ENCODE measurements at regions not wholly inside any gene's neighbourhood (a gene's known extent, or its start where the extent isn't known, plus 50 kb on each side); places are given as distances from the start of the nearest gene placed in this dataset.
A peak's percentile ranks its signal among the peaks of the same experiment; 100 is the strongest.
"Not testable (repeated sequence)": the region's sequence is repeated elsewhere in the genome, so short reads cannot be mapped to it uniquely, and the experiment has no call there.

DNA sequence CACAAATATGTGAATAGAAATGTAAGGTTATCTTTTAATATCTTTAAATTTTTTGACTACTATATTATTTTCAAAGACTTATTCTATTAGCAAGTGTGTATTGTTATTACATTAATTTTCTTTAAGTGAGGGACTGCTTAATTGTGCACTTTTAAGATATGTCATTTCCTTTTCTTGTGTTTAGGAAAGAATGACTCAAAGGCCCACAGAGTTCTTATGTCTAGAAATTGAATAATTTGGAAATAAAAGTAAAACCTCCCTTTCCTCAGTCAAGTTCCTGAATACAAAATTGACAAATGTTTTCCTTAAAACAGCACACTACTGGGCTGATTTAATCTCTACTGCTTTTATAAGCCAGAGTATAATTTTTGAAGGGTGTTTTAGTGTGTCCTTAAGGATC, 169.7 kb downstream of the TMEM47 start:
- H3K27ac ChIP-seq = no peak overlapping the region
- TF ChIP-seq, protein P1, sequence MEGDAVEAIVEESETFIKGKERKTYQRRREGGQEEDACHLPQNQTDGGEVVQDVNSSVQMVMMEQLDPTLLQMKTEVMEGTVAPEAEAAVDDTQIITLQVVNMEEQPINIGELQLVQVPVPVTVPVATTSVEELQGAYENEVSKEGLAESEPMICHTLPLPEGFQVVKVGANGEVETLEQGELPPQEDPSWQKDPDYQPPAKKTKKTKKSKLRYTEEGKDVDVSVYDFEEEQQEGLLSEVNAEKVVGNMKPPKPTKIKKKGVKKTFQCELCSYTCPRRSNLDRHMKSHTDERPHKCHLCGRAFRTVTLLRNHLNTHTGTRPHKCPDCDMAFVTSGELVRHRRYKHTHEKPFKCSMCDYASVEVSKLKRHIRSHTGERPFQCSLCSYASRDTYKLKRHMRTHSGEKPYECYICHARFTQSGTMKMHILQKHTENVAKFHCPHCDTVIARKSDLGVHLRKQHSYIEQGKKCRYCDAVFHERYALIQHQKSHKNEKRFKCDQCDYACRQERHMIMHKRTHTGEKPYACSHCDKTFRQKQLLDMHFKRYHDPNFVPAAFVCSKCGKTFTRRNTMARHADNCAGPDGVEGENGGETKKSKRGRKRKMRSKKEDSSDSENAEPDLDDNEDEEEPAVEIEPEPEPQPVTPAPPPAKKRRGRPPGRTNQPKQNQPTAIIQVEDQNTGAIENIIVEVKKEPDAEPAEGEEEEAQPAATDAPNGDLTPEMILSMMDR (conservative IDR thresholded peaks at IDR 0.05) = no peak

DNA sequence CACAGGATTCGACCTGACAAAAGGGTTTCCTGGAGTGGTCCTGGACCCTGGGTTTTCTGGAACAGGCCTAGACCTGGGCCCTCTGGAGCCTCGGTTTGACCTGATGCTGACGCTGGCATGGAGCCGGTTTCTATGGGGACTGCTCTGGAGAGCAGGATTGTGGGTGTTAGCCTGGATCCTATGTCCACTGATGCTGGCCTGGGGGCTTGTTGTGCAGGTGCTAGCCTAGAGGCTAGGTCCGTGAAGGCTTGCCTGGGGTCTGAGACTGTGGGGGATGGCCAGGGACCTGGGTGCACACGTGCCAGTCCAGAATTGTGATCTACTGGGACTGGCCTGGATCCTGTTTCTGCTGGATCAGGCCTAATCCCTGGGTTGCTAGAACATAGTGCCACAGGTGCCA, 173.1 kb downstream of the TMEM47 start:
- H3K27ac ChIP-seq = no peak overlapping the region
- TF ChIP-seq, protein P1 (conservative IDR thresholded peaks at IDR 0.05) = no peak

DNA sequence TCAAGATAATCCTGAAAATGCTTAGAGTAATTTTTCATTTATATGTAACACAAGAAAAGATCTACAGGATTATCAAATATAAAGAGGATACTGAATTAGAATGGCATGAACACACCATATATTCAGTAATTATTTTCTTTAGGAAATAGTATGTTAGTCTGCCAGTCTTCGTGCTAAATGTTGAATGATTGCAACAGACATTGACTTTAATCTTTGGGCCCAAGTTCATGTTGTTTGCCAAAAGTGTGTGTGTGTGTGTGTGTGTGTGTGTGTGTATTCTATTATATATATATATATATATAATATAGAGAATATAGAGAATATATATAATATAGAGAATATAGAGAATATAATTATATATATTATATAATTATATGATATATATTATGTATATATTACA, 186.6 kb downstream of the TMEM47 start:
- H3K27ac ChIP-seq = no peak overlapping the region
- TF ChIP-seq, protein P1 (conservative IDR thresholded peaks at IDR 0.05) = no peak

DNA sequence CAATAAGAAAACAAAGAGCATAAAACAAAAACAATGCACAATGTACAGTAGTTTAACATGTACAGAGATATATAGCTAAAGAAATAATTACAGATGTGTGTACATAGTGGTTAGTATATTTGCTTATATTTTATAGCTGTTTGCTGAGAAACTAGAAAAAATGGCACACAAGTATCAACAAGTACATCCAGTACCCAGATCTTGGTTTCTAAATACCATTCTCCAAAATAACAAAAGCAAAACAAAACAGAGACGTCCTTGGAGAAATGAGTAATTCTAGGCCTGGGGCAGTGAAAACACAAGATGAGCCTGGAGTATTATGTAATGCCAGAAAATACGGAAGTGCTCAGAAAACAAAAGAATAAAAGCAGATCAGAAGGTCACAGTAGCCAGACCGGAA, 189.6 kb downstream of the TMEM47 start:
- H3K27ac ChIP-seq = no peak overlapping the region
- TF ChIP-seq, protein P1 (conservative IDR thresholded peaks at IDR 0.05) = no peak

DNA sequence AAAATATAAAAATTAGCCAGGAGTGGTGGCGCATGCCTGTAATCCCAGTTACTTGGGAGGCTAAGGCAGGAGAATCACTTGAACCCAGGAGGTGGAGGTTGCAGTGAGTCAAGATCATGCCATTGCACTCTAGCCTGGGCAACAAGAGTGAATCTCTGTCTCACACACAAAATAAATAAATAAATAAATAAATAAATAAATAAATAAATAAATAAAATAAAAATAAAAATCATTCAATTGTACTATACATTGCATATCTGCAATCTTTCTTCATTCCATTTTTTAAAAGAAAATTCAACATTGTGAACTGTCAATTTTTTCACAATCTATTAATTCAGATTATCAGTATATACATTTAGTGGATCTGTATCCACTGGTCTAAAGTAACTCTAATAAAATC, 193.9 kb downstream of the TMEM47 start:
- not testable (repeated sequence) for H3K27ac ChIP-seq

DNA sequence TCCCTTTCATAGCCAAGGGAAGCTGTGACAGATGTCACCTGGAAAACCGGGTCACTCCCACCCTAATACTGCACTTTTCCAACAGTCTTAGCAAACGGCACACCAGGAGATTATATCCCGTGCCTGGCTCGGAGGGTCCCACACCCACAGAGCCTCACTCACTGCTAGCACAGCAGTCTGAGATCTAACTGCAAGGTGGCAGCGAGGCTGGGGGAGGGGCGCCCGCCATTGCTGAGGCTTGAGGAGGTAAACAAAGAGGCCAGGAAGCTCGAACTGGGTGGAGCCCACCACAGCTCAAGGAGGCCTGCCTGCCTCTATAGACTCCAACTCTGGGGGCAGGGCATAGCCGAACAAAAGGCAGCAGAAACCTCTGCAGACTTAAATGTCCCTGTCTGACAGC, 199.2 kb downstream of the TMEM47 start:
- not testable (repeated sequence) for H3K27ac ChIP-seq

DNA sequence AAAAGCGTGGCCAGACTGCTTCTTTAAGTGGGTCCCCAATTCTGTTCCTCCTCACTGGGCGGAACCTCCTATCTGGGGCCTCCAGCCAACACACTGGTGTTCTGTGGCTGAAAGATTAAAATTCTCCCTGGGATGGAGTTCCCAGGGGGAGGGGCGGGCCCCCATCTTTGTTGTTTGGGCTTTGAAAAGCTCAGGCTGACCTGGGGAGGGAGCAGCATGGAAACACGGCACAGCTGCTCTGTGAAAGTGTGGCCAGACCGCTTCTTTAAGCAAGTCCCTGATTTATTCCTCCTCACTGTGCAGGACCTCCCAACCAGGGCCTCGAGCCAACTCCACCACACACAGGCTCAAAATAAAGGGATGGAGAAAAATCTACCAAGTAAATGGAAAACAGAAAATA, 219.5 kb downstream of the TMEM47 start:
- no peak overlapping the region for H3K27ac ChIP-seq
- TF ChIP-seq, protein P1 (conservative IDR thresholded peaks at IDR 0.05) = no peak

DNA sequence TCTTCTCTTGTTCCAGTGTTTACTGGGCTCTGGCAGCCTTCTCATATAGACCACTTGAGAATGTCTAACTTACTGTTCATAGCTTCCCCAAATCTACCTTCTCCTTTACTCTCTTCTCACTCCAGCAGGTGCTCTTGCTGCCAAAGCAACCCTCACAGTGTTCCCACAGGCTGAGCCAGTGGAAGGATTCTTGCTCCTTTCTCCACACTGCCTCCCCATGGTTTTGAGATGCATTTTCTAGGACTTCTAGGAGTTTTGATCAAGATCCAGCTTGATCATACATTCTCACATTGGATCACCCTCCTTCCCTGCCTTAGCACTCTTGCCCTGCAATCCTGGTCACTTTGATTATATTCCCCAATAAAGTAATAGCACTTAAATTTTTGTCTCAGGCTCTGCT, 230.8 kb downstream of the TMEM47 start:
- no peak overlapping the region for H3K27ac ChIP-seq
- TF ChIP-seq, protein P1 (conservative IDR thresholded peaks at IDR 0.05) = peak; percentile 28; the same call in 1 of the 2 replicates

DNA sequence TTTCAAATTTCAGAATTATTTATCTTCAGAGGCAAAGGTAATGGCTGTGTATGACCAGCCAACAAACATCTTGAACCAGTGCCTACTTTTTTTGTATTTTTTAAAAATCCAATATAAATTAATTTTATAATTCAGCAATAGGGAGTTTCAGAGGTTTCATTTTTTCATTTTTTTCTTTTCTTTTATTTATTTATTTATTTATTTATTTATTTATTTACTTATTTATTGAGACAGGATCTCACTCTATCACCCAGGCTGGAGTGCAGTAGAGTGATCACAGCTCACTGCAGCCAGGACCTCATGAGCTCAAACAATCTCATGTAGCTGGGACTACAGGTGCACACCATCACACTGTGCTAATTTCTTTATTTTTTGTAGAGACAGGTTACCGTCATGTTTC, 250.5 kb downstream of the TMEM47 start:
- H3K27ac ChIP-seq = no peak overlapping the region
- TF ChIP-seq, protein P1 (conservative IDR thresholded peaks at IDR 0.05) = no peak

All from VCaP (cell line).